Hematopoietic multipotent progenitor cell treated with erythropoietin and hydrocortisone succinate and interleukin-3 and kit ligand, for 6 days (in vitro differentiated cells): ENCODE measurements at regions not wholly inside any gene's neighbourhood (a gene's known extent, or its start where the extent isn't known, plus 50 kb on each side); places are given as distances from the start of the nearest gene placed in this dataset.

Experiments
- DNase-seq: peaks from one replicate; pipeline ENCODE4 v3.0.0-alpha.2; 2015

GRCh38 chr7:118580743-118581382, 356.4 kb downstream of the ANKRD7 start:
- DNase-seq: no peak

- DNase-seq: no peak
Measured at GRCh38 chr7:118583641-118584040, 359.1 kb downstream of the ANKRD7 start.

GRCh38 chr7:118586248-118586647, 361.7 kb downstream of the ANKRD7 start:
- DNase-seq: no peak

GRCh38 chr7:118590107-118590506, 365.6 kb downstream of the ANKRD7 start:
- DNase-seq: peak; percentile 54

- no peak for DNase-seq
Measured at GRCh38 chr7:118602090-118602489, 377.6 kb downstream of the ANKRD7 start.

GRCh38 chr7:118606602-118607001, 382.1 kb downstream of the ANKRD7 start:
- no peak for DNase-seq

GRCh38 chr7:118609207-118609606, 384.7 kb downstream of the ANKRD7 start:
- no peak for DNase-seq

- no peak for DNase-seq
Measured at GRCh38 chr7:118615681-118616080, 391.2 kb downstream of the ANKRD7 start.

- DNase-seq: no peak
Measured at GRCh38 chr7:118621810-118622360, 397.4 kb downstream of the ANKRD7 start.

GRCh38 chr7:118626739-118627138, 402.2 kb downstream of the ANKRD7 start:
- DNase-seq: no peak

GRCh38 chr7:118627467-118627866, 403.0 kb downstream of the ANKRD7 start:
- no peak for DNase-seq

GRCh38 chr7:118629898-118630438, 405.5 kb downstream of the ANKRD7 start:
- DNase-seq: no peak

GRCh38 chr7:118642396-118642795, 417.9 kb downstream of the ANKRD7 start:
- no peak for DNase-seq

GRCh38 chr7:118644346-118644745, 419.8 kb downstream of the ANKRD7 start:
- no peak for DNase-seq

- DNase-seq: no peak
Measured at GRCh38 chr7:118648002-118648401, 423.5 kb downstream of the ANKRD7 start.

GRCh38 chr7:118657391-118658005, 433.0 kb downstream of the ANKRD7 start:
- DNase-seq: no peak

- no peak for DNase-seq
Measured at GRCh38 chr7:118662266-118662665, 437.8 kb downstream of the ANKRD7 start.

GRCh38 chr7:118664498-118664897, 440.0 kb downstream of the ANKRD7 start:
- DNase-seq: no peak

- no peak for DNase-seq
Measured at GRCh38 chr7:118671149-118671548, 446.6 kb downstream of the ANKRD7 start.

- DNase-seq: no peak
Measured at GRCh38 chr7:118684796-118685195, 460.3 kb downstream of the ANKRD7 start.

- DNase-seq: no peak
Measured at GRCh38 chr7:118689403-118689802, 464.9 kb downstream of the ANKRD7 start.

GRCh38 chr7:118696879-118697278, 472.4 kb downstream of the ANKRD7 start:
- no peak for DNase-seq

GRCh38 chr7:118699222-118699621, 474.7 kb downstream of the ANKRD7 start:
- DNase-seq: no peak

GRCh38 chr7:118708741-118709140, 484.2 kb downstream of the ANKRD7 start:
- DNase-seq: no peak
